Keratinocyte (primary cell): ENCODE measurements at regions not wholly inside any gene's neighbourhood (a gene's known extent, or its start where the extent isn't known, plus 50 kb on each side); places are given as distances from the start of the nearest gene placed in this dataset.

Experiments
- EZH2 ChIP-seq: IDR thresholded peaks from one replicate; pipeline ENCODE4 v1.6.1; 2012; ENCODE audit warnings: inconsistent platforms, mild to moderate bottlenecking, low read length, moderate library complexity
- TF ChIP-seq, protein P1 (sequence below), 3 experiments: IDR thresholded peaks in 1 of 3; conservative IDR thresholded peaks in 1 of 3; optimal IDR thresholded peaks in 1 of 3; 2 replicates in 2 of 3; 3 replicates in 1 of 3; pipeline versions ENCODE3 to v1.5.1; 2011; ENCODE audit warnings: low read length in 3 of 3, mild to moderate bottlenecking in 3 of 3, moderate library complexity in 2 of 3, control low read depth in 1 of 3, inconsistent platforms in 1 of 3; ENCODE audit not compliant: insufficient read depth in 2 of 3; ENCODE audit errors: extremely low read depth in 1 of 3

DNA sequence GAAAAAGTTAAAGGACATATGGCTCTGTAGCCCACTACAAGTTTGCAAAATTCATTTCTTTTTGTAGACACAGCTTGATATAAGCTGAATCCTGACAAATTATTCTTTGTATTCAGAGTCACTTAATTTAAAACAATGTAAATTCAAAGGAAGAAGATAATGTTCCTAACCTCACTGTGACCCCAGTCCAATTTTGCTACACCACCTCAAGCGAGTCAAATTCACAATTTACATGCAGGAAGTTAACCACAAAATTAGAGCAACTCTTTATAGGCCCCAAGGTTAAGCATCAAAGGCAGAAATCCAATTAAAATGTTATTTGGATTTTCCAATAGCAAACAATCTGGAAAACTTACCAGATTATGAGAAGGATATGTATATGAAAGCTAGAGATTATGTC lies 119.5 kb upstream of the CNTN6 start:
- TF ChIP-seq, protein P1, sequence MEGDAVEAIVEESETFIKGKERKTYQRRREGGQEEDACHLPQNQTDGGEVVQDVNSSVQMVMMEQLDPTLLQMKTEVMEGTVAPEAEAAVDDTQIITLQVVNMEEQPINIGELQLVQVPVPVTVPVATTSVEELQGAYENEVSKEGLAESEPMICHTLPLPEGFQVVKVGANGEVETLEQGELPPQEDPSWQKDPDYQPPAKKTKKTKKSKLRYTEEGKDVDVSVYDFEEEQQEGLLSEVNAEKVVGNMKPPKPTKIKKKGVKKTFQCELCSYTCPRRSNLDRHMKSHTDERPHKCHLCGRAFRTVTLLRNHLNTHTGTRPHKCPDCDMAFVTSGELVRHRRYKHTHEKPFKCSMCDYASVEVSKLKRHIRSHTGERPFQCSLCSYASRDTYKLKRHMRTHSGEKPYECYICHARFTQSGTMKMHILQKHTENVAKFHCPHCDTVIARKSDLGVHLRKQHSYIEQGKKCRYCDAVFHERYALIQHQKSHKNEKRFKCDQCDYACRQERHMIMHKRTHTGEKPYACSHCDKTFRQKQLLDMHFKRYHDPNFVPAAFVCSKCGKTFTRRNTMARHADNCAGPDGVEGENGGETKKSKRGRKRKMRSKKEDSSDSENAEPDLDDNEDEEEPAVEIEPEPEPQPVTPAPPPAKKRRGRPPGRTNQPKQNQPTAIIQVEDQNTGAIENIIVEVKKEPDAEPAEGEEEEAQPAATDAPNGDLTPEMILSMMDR (optimal IDR thresholded peaks at IDR 0.05 in 1 of 3, IDR thresholded peaks at IDR 0.05 in 1 of 3, conservative IDR thresholded peaks at IDR 0.05 in 1 of 3; ENCODE audit: extremely low read depth in 1 of 3, insufficient read depth in 2 of 3, low read length in 3 of 3) = no peak
- TF ChIP-seq EZH2 = no peak
